ENCODE measurements at regions not wholly inside any gene's neighbourhood (a gene's known extent, or its start where the extent isn't known, plus 50 kb on each side); places are given as distances from the start of the nearest gene placed in this dataset.

DNA sequence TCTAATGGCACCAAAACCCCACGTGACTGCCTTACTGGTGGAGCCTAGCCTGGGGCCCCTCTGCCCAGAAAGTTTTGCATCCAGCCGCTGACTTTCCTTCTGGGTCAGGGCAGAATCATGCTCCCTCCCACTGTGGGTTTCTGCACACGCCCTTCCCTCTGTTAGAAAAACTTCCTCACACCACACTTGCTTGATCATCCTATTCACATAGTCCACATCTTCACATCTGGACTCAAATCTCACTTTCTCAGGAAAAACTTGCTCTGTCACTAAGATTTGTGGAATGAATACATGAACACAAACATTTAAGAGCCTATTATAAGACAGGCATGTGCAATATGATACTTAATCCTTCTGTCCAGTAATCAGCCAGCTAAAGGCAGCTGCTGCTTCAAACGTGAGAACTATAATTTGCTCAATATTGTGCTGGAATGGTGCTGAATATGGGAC lies 274.7 kb downstream of the RND3 start:
- TF ChIP-seq CTCF (IDR thresholded peaks at IDR 0.05; ENCODE audit: low read length) (no peak), EZH2 (IDR thresholded peaks at IDR 0.05; ENCODE audit: borderline replicate concordance, low read length) (no peak)
